ENCODE measurements at regions not wholly inside any gene's neighbourhood (a gene's known extent, or its start where the extent isn't known, plus 50 kb on each side); places are given as distances from the start of the nearest gene placed in this dataset.

GRCh38 chr16:64138006-64138405, 983.9 kb downstream of the CDH11 start:
- in situ Hi-C loops (cut with MboI; ENCODE audit: low pct_ligation_motif_present in 1 of 4, low pct_unique_long_range_greater_than_20kb in 1 of 4, low sequenced_read_pairs in 3 of 4) (no loop called here), intact Hi-C loops (cut with DNase I; ENCODE audit: low total_unique reads) (no loop called here)
- Histone ChIP-seq H3K4me1 (no peaks in the 10 kb centered on the region), H3K9me3 (no peaks in the 10 kb centered on the region), H3K27ac (no peak overlapping the region), H3K4me3 (no peak overlapping the region), H3K36me3 (no peaks in the 10 kb centered on the region), H3K27me3 (no peaks in the 10 kb centered on the region)
- WGBS, 2 donors (ENCODE audit: low coverage in 1 of 2) = 88 to 89% methylated on average over 4 to 8 of the region's 8 CpGs
- no peak for TF ChIP-seq POLR2AphosphoS5 (IDR thresholded peaks at IDR 0.05)
- no peak for TF ChIP-seq EP300 (IDR thresholded peaks at IDR 0.05; ENCODE audit: low read depth)
- TF ChIP-seq CTCF (IDR thresholded peaks at IDR 0.05) = no peak
- TF ChIP-seq POLR2A (IDR thresholded peaks at IDR 0.05) = no peak
- DNase-seq = no peak

- intact Hi-C loops (cut with DNase I; ENCODE audit: low total_unique reads) (no loop called here), in situ Hi-C loops (cut with MboI; ENCODE audit: low pct_ligation_motif_present in 1 of 4, low pct_unique_long_range_greater_than_20kb in 1 of 4, low sequenced_read_pairs in 3 of 4) (no loop called here)
- Histone ChIP-seq H3K4me3 (no peak overlapping the region), H3K27ac (no peak overlapping the region), H3K36me3 (no peaks in the 10 kb centered on the region), H3K4me1 (no peaks in the 10 kb centered on the region), H3K9me3 (no peaks in the 10 kb centered on the region), H3K27me3 (no peaks in the 10 kb centered on the region)
- no peak for DNase-seq
- 73 to 82% methylated on average over 3 of the region's 3 CpGs for WGBS, 2 donors (ENCODE audit: low coverage in 1 of 2)
- no peak for TF ChIP-seq POLR2A (IDR thresholded peaks at IDR 0.05)
- no peak for TF ChIP-seq EP300 (IDR thresholded peaks at IDR 0.05; ENCODE audit: low read depth)
- no peak for TF ChIP-seq POLR2AphosphoS5 (IDR thresholded peaks at IDR 0.05)
- TF ChIP-seq CTCF (IDR thresholded peaks at IDR 0.05) = no peak
Observed at GRCh38 chr16:64136743-64137142, 985.1 kb downstream of the CDH11 start.

- no peaks in the 10 kb centered on the region for H3K9me3 ChIP-seq
- H3K27ac ChIP-seq = no peak overlapping the region
- no peak for DNase-seq
- H3K4me3 ChIP-seq = no peak overlapping the region
- WGBS, 2 donors (ENCODE audit: low coverage in 1 of 2) = 90 to 100% methylated on average over 1 of the region's 1 CpG
- H3K27me3 ChIP-seq = no peaks in the 10 kb centered on the region
- H3K36me3 ChIP-seq = no peaks in the 10 kb centered on the region
- H3K4me1 ChIP-seq = no peaks in the 10 kb centered on the region
- TF ChIP-seq POLR2A (IDR thresholded peaks at IDR 0.05) = no peak
- TF ChIP-seq EP300 (IDR thresholded peaks at IDR 0.05; ENCODE audit: low read depth) = no peak
- TF ChIP-seq CTCF (IDR thresholded peaks at IDR 0.05) = no peak
- no peak for TF ChIP-seq POLR2AphosphoS5 (IDR thresholded peaks at IDR 0.05)
- in situ Hi-C loops (cut with MboI; ENCODE audit: low pct_ligation_motif_present in 1 of 4, low pct_unique_long_range_greater_than_20kb in 1 of 4, low sequenced_read_pairs in 3 of 4) (no loop called here), intact Hi-C loops (cut with DNase I; ENCODE audit: low total_unique reads) (no loop called here)
Observed at GRCh38 chr16:64136314-64136713, 985.5 kb downstream of the CDH11 start.

- in situ Hi-C loops (cut with MboI; ENCODE audit: low pct_ligation_motif_present in 1 of 4, low pct_unique_long_range_greater_than_20kb in 1 of 4, low sequenced_read_pairs in 3 of 4) = no loop called here
- intact Hi-C loops (cut with DNase I; ENCODE audit: low total_unique reads) = no loop called here
- Histone ChIP-seq H3K4me3 (no peak overlapping the region), H3K27me3 (no peaks in the 10 kb centered on the region), H3K27ac (no peak overlapping the region), H3K36me3 (no peaks in the 10 kb centered on the region), H3K4me1 (no peaks in the 10 kb centered on the region), H3K9me3 (no peaks in the 10 kb centered on the region)
- 28 to 54% methylated on average over 2 of the region's 2 CpGs for WGBS, 2 donors (ENCODE audit: low coverage in 1 of 2)
- TF ChIP-seq POLR2AphosphoS5 (IDR thresholded peaks at IDR 0.05) (no peak), EP300 (IDR thresholded peaks at IDR 0.05; ENCODE audit: low read depth) (no peak), CTCF (IDR thresholded peaks at IDR 0.05) (no peak), POLR2A (IDR thresholded peaks at IDR 0.05) (no peak)
- no peak for DNase-seq
Observed at GRCh38 chr16:64133366-64133765, 988.5 kb downstream of the CDH11 start.

Measured in transverse colon (tissue), 4 donors.